Heart right ventricle (tissue), 16 donors: ENCODE measurements at regions not wholly inside any gene's neighbourhood (a gene's known extent, or its start where the extent isn't known, plus 50 kb on each side); places are given as distances from the start of the nearest gene placed in this dataset.

Source experiments
- ATAC-seq, 8 donors: fragments of 200-7000 bp; cut with Tn5 transposase; one replicate each; pipeline ENCODE4 v1.9.1; 2020; ENCODE audit warnings: mild to moderate bottlenecking in 8 of 8, moderate library complexity in 8 of 8, moderate number of reproducible peaks in 1 of 8
- DNase-seq, 2 donors: peaks; one replicate each; pipeline ENCODE4 v3.0.0-alpha.2; 2020
- H3K27ac ChIP-seq, 10 donors: fragments of 200-600 bp; sonication (generic) in 2 of 10; one replicate each; pipeline versions ENCODE4 v1.5.0 to v1.8.0; 2020 to 2022; ENCODE audit warnings: mild to moderate bottlenecking in 3 of 10
- H3K27me3 ChIP-seq, 7 donors: fragments of 200-600 bp; one replicate each; pipeline ENCODE4 v1.8.0; 2021 to 2022; ENCODE audit warnings: mild to moderate bottlenecking in 2 of 7
- H3K36me3 ChIP-seq, 9 donors: fragments of 200-600 bp; sonication (generic) in 1 of 9; one replicate each; pipeline versions ENCODE4 v1.5.0 to v1.8.0; 2020 to 2022; ENCODE audit warnings: mild to moderate bottlenecking in 2 of 9
- H3K4me1 ChIP-seq, 9 donors: fragments of 200-600 bp; sonication (generic) in 1 of 9; one replicate each; pipeline versions ENCODE4 v1.5.0 to v1.8.0; 2020 to 2022; ENCODE audit warnings: mild to moderate bottlenecking in 4 of 9
- H3K4me3 ChIP-seq, 10 donors: fragments of 200-600 bp; sonication (generic) in 2 of 10; one replicate each; pipeline versions ENCODE4 v1.5.0 to v1.8.0; 2020 to 2022; ENCODE audit warnings: mild to moderate bottlenecking in 7 of 10, moderate library complexity in 2 of 10
- H3K9me3 ChIP-seq, 11 donors: fragments of 200-600 bp in 10 of 11; sonication (generic) in 2 of 11; one replicate each; pipeline versions ENCODE4 v1.5.0 to v1.8.0; 2013 to 2022; ENCODE audit warnings: mild to moderate bottlenecking in 2 of 11, control low read depth in 1 of 11, moderate library complexity in 1 of 11
- CTCF ChIP-seq, 9 donors: fragments of 200-600 bp; sonication (generic) in 2 of 9; IDR thresholded peaks; one replicate each; pipeline versions ENCODE4 v1.5.0 to v1.8.0; 2021 to 2022; ENCODE audit warnings: antibody characterized with exemption in 9 of 9, mild to moderate bottlenecking in 5 of 9, moderate library complexity in 1 of 9
- WGBS, 2 donors: extraction: QIAGEN DNeasy Blood & Tissue Kit; methylation state at CpG; one replicate each; pipeline ENCODE4 v1.1.7; 2013; ENCODE audit warnings: inconsistent platforms in 1 of 2; 5-methylcytosine and 5-hydroxymethylcytosine counted together
- intact Hi-C, 10 donors: fragments of 100-400 bp; cut with DNase I; formaldehyde crosslinking; loops; one replicate each; pipeline versions ENCODE4 v1.11.1 to v1.14.2; 2022
- donor health status: Arrhythmogenic right ventricular cardiomyopathy.
- donor health status: ischemic (EF 13 %, LVEDD 7.1; RV severe dilation, severe dysfunction).
- donor health status: healthy with polysubstance abuse.
- donor health status: DM: no; HTN: yes; CAD: no.
- donor health status: DM: no; HTN: no; CAD: no.
- donor health status: ischemic (EF 25% LVEDD 6.9; RV normal size, moderate dysfunction).
- donor health status: ischemic (EF 25% LVEDD 5.7; RV mildly dilated, moderate dysfunction).
- donor health status: healthy.
- donor health status: DM: yes; HTN: yes; CAD: no.
- donor health status: Ischemic cardiomyopathy.
- donor health status: ischemic (EF 35%, LVEDD 5.7; RV mildly dilated, moderate dysfunction).
- donor health status: nonischemic (EF 11% LVEDD 7.7; RV severe dilation, severe dysfunction).
- donor health status: DM: yes; HTN: yes; CAD: no.
- donor health status: PGD.
- donor health status: ischemic (EF 29% LVEDD 5.4; RV normal size, mild dysfunction).
- donor health status: nonischemic (EF 23%, LVEDD 6.1; RV moderate dilation, normal function).

GRCh38 chr5:4255441-4255840 is 659.8 kb downstream of the IRX1 start:
- no peaks in the 10 kb centered on the region for H3K27me3 ChIP-seq
- ATAC-seq (no peak), DNase-seq (no peak)
- TF ChIP-seq CTCF (IDR thresholded peaks at IDR 0.05): no peak
- no peaks in the 10 kb centered on the region for H3K4me1 ChIP-seq
- no peak overlapping the region for H3K27ac ChIP-seq
- H3K36me3 ChIP-seq: no peaks in the 10 kb centered on the region
- intact Hi-C loops: no loop called here
- WGBS, 2 donors: 47 to 61% methylated on average over 4 of the region's 4 CpGs
- no peak overlapping the region for H3K4me3 ChIP-seq
- H3K9me3 ChIP-seq: peaks cover 0 to under 1% (median 0%) of the 10 kb centered on the region in 11 donors

GRCh38 chr5:4258170-4258569 is 662.5 kb downstream of the IRX1 start:
- Histone ChIP-seq H3K27ac (no peak overlapping the region), H3K27me3 (peaks cover 0 to 4% (median 0%) of the 10 kb centered on the region in 7 donors), H3K4me1 (no peaks in the 10 kb centered on the region), H3K4me3 (no peak overlapping the region), H3K36me3 (no peaks in the 10 kb centered on the region), H3K9me3 (peaks cover 0 to 8% (median 0%) of the 10 kb centered on the region in 11 donors)
- DNase-seq (no peak), ATAC-seq (no peak)
- TF ChIP-seq CTCF (IDR thresholded peaks at IDR 0.05): no peak
- WGBS, 2 donors: 88 to 89% methylated on average over 4 of the region's 4 CpGs
- intact Hi-C loops: no loop called here

- H3K27me3 ChIP-seq: no peaks in the 10 kb centered on the region
- peaks cover 0 to 33% (median 8%) of the 10 kb centered on the region in 11 donors for H3K9me3 ChIP-seq
- H3K36me3 ChIP-seq: no peaks in the 10 kb centered on the region
- H3K4me3 ChIP-seq: no peak overlapping the region
- ATAC-seq (no peak), DNase-seq (no peak)
- TF ChIP-seq CTCF (IDR thresholded peaks at IDR 0.05): no peak
- H3K27ac ChIP-seq: no peak overlapping the region
- intact Hi-C loops: no loop called here
- WGBS, 2 donors: 79 to 80% methylated on average over 2 of the region's 2 CpGs
- no peaks in the 10 kb centered on the region for H3K4me1 ChIP-seq
Observed at GRCh38 chr5:4271193-4271592, 675.6 kb downstream of the IRX1 start.

GRCh38 chr5:4275232-4275631 is 679.6 kb downstream of the IRX1 start:
- no peaks in the 10 kb centered on the region for H3K4me1 ChIP-seq
- WGBS, 2 donors: 49 to 65% methylated on average over 8 of the region's 8 CpGs
- intact Hi-C loops: no loop called here
- DNase-seq (no peak), ATAC-seq (no peak)
- H3K27me3 ChIP-seq: no peaks in the 10 kb centered on the region
- H3K4me3 ChIP-seq: no peak overlapping the region
- TF ChIP-seq CTCF (IDR thresholded peaks at IDR 0.05): no peak
- no peak overlapping the region for H3K27ac ChIP-seq
- H3K9me3 ChIP-seq: peaks cover 0 to 25% (median 8%) of the 10 kb centered on the region in 11 donors
- no peaks in the 10 kb centered on the region for H3K36me3 ChIP-seq
